ENCODE measurements at regions not wholly inside any gene's neighbourhood (a gene's known extent, or its start where the extent isn't known, plus 50 kb on each side); places are given as distances from the start of the nearest gene placed in this dataset.
"Not testable (repeated sequence)": the region's sequence is repeated elsewhere in the genome, so short reads cannot be mapped to it uniquely, and the experiment has no call there.

- DNase-seq (ENCODE audit: low read depth): no peak
Measured at GRCh38 chr1:19024532-19024931, 68.1 kb upstream of the IFFO2 start.

- no peak for DNase-seq (ENCODE audit: low read depth)
Measured at GRCh38 chr1:19023787-19024186, 67.3 kb upstream of the IFFO2 start.

- DNase-seq (ENCODE audit: low read depth): no peak
Measured at GRCh38 chr1:19021845-19022244, 65.4 kb upstream of the IFFO2 start.

- not testable (repeated sequence) for DNase-seq (ENCODE audit: low read depth)
Measured at GRCh38 chr1:19019288-19019687, 62.8 kb upstream of the IFFO2 start.

GRCh38 chr1:19015476-19015875 is 59.0 kb upstream of the IFFO2 start:
- no peak for DNase-seq (ENCODE audit: low read depth)

- DNase-seq (ENCODE audit: low read depth): no peak
Measured at GRCh38 chr1:19014765-19015164, 58.3 kb upstream of the IFFO2 start.

- DNase-seq (ENCODE audit: low read depth): no peak
Measured at GRCh38 chr1:19013826-19014548, 57.5 kb upstream of the IFFO2 start.

GRCh38 chr1:19011845-19012231 is 55.4 kb upstream of the IFFO2 start:
- DNase-seq (ENCODE audit: low read depth): peak; percentile 74

GRCh38 chr1:19010995-19011844 is 54.7 kb upstream of the IFFO2 start:
- peak; percentile 99 for DNase-seq (ENCODE audit: low read depth)

- DNase-seq (ENCODE audit: low read depth): no peak
Measured at GRCh38 chr1:19010503-19010902, 54.0 kb upstream of the IFFO2 start.

GRCh38 chr1:19009882-19010321 is 53.4 kb upstream of the IFFO2 start:
- peak; percentile 97 for DNase-seq (ENCODE audit: low read depth)

- DNase-seq (ENCODE audit: low read depth): no peak
Measured at GRCh38 chr1:19009126-19009881, 52.8 kb upstream of the IFFO2 start.

GRCh38 chr1:19007491-19008441 is 51.3 kb upstream of the IFFO2 start:
- DNase-seq (ENCODE audit: low read depth): no peak

GRCh38 chr1:19006837-19007271 is 50.4 kb upstream of the IFFO2 start:
- no peak for DNase-seq (ENCODE audit: low read depth)
